HG03571 (cell line): ENCODE measurements at regions not wholly inside any gene's neighbourhood (a gene's known extent, or its start where the extent isn't known, plus 50 kb on each side); places are given as distances from the start of the nearest gene placed in this dataset.

Experiments used
- ATAC-seq: cut with Tn5 transposase; IDR thresholded peaks from one replicate; pipeline ENCODE4 v1.9.1; 2021; ENCODE audit not compliant: unreplicated experiment

- ATAC-seq, result no peak
Observed at GRCh38 chr18:67705748-67706147, 189.2 kb upstream of the DSEL start.

DNA sequence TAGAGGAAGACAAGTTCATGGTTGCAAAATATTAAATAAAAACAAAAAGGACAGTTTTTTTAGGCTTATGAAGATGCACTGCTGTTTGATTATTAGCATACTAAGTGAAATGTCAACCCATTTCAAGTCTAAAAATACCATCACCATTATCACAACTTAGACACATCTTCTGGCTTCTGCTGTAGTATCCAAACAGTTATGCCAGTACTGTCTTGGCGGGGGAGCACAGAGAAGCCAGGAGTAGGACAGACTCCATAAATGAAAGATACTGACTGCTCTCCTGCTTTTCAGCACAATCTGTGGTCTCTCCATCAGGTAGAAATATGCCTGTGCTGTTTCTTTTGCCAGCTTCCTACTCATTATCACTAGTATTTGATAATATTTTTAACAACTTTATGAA is 179.2 kb upstream of the DSEL start:
- no peak for ATAC-seq

- ATAC-seq, result no peak
Observed at GRCh38 chr18:67694787-67695186, 178.3 kb upstream of the DSEL start.

- no peak for ATAC-seq
Observed at GRCh38 chr18:67692811-67693210, 176.3 kb upstream of the DSEL start.

DNA sequence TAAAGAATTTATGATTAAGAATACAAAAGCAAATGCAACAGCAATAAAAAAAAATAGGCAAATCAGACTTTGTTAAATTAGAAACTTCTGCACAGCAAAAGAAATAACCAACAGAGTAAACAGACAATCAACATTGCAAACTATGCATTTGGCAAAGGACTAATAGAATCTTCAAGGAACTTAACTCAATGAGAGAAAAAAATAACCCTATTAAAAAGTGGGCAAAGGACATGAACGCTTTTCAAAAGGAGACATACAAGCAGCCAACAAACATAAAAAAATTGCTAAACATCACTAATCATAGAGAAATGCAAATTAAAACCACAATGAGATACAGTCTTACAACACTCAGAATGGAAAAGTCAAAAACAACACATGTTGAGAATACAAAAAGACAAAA is 166.0 kb upstream of the DSEL start:
- no peak for ATAC-seq

- ATAC-seq, result no peak
Observed at GRCh38 chr18:67677489-67677888, 161.0 kb upstream of the DSEL start.

- no peak for ATAC-seq
Observed at GRCh38 chr18:67672716-67673115, 156.2 kb upstream of the DSEL start.

DNA sequence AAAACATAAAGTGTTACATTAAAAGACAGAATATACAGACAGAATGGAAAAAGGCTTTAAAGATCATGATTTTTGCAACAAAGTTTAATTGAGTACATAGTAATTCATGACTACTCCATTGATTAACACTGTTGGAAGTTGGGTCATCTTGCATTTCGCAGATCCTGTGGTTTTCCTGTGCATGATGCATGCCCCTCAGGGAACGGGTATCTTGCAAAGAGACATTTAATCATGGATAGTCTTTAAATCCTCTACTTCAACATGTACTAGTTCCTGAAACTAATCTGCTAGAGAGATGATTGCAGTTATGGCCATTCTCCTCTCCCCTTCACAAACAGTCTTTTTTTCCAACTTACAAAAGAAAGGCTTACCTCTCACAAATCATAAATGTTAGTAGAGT is 155.6 kb upstream of the DSEL start:
- ATAC-seq, result no peak

DNA sequence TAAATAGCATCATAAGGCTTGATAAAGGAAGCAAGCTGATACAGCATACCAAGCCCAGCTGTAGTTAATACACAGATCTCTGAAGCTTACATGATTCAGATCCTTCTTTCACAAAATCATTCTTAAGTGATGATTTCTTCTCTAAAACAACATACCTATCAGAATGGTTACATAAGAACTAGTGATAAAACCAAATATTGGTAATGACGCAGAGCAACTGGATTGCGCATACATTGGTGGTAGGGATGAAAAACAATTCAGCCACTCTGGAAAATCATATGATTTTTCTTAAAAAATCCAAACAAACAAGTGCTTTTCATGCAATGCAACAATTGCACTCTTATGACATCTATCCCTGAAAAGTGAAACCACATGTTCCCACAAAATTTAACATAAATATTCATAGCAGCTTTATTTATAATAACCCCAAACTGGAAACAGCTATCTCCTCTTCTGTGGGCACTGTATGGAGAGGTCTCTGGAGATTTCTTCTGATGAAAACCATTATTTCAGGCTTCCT is 153.6 kb upstream of the DSEL start:
- no peak for ATAC-seq

GRCh38 chr18:67665266-67665665 is 148.7 kb upstream of the DSEL start:
- no peak for ATAC-seq

DNA sequence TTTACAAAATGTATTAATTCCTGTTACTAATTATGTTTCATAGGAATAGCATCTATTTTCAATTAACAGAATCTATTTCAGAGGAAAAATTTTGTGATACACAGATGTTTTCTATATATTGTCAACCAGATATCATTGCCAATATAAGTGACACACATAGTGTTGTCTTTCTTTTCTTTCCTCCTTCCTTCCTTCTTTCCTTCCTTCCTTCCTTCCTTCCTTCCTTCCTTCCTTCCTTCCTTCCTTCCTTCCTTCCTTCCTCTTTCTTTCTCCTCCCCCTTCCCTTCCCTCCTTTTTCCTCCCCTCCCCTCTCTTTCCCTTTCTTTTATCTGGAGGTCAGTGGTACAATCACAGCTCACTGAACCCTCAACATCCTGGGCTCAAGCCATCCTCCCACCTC is 146.5 kb upstream of the DSEL start:
- no peak for ATAC-seq

DNA sequence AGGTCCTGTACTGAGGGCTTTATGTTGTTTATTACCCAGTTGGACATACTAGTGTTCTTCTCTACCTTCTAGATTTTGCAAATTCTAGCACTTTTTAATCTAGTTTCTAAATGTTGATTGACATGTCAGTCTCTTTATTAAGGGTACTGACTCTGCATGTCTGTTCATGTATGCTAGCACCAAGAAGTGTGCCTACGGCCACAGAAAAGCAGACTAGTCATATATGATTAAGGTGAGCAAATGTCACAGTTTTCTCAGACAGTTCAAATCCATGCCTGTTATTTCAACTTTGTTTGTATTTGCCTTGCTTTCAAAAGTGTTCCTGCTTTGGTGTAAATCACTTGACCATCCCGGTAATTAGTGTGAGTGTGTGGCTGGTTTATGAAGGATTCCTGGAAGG is 145.0 kb upstream of the DSEL start:
- ATAC-seq, result no peak

- ATAC-seq, result no peak
Observed at GRCh38 chr18:67654101-67654500, 137.6 kb upstream of the DSEL start.

GRCh38 chr18:67652288-67652687 is 135.8 kb upstream of the DSEL start:
- no peak for ATAC-seq

- ATAC-seq, result no peak
Observed at GRCh38 chr18:67651438-67651837, 134.9 kb upstream of the DSEL start.

DNA sequence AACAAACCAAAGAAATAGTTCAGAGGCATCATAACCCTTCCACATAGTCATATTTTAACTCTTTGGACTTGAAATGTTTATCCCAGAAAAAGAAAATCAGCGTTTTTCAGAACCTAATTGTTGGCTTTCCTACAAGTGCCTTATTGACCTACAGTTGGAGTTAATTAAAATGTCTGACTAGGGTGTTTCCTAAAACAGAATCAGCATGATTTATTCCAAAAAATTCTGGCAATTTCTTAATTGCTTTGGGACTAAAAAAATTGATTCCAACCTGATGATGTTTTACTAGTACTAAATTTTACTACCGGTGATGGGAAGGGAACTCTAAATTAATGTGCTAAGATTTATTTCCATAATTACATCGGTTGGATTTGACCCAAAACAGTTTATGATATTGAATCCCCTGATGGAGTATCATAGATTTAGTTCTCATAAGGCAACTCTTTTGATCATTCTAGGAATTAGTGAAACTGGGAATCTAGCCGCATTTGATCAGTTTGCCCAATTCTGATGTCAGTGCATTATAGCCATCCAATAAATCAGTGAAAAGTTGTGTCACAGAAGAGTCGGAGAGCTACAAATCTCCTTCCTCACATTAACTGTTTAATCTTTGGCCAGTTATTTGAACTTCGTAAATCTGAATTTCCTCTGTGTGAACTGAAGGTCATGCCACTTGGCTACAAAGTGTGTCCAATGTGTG is 134.3 kb upstream of the DSEL start:
- no peak for ATAC-seq

DNA sequence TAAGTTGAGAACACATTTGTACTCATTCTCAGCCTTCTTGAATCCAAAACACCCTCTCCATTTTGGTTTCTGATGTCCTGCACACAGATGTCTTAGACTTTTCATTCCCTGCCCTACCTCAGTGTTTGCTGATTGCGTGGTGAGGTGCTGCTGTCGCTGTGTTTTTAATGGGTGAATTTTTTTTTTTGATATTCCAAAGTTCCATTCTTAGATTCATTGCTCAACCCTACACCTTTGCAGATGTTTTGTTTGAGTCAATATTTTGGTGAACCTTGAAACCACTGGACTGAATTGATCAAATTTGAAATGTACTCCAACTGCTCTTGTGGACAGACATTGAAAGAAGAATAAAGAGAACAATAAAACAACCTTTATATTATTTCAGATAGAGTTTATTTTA is 130.4 kb upstream of the DSEL start:
- ATAC-seq, result no peak

DNA sequence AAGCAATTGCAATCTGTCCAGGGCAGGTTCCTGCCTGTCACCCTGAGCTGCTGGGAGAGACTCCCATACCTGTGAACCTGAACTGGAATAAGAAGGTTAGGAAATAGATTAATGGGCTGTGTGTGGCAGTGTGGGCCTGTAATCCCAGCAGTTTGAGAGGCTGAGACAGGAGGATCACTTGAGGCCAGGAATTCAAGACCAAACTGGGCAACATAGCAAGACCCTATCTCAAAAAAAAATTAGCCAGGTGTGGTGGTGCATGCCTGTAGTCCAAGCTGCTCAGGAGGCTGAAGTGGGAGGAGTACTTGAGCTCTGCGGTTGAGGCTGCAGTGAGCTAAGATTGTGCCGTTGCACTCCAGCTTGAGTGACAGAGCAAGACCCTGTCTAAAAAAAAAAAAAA is 127.7 kb upstream of the DSEL start:
- ATAC-seq, result no peak

- ATAC-seq, result no peak
Observed at GRCh38 chr18:67639872-67640271, 123.4 kb upstream of the DSEL start.

DNA sequence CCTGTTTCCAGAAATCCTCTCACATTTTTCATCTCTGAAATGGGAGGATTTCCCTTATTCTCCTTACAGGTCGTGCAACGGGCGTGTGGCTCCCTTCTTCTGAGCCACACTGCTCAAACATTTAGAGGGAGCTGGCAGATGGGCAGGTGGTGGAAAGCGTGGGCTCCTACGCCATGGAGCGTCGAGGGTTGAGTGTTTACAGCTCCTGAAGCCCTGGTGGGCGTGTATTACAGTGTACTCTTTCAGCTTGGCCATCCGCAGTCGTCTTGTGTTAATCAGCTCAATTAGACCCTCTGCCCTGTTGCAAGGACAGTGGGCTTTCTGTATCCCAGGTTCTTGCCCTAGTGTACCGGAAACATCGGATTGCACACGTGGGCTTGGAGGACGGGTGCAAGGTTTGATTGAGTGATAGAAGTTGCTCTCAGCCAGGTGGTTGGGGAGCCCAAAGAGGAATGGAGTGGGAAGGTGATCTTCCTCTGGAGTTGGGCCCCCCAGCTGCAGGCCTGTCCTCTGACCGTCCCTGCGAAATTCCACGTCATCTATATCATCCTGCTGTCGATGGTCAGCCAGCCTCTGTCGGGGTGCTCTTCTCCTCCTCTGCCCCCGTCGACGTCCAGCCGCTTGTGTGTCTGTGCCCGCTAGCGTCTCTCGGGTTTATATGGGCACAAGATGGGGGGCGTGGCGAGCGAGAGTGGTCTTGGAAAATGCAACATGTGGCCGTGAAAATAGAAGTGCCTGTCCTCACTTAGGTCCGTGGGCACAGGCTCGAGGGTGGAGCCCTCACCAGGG is 120.3 kb upstream of the DSEL start:
- ATAC-seq, result no peak

GRCh38 chr18:67634631-67635338 is 118.3 kb upstream of the DSEL start:
- ATAC-seq, result no peak

DNA sequence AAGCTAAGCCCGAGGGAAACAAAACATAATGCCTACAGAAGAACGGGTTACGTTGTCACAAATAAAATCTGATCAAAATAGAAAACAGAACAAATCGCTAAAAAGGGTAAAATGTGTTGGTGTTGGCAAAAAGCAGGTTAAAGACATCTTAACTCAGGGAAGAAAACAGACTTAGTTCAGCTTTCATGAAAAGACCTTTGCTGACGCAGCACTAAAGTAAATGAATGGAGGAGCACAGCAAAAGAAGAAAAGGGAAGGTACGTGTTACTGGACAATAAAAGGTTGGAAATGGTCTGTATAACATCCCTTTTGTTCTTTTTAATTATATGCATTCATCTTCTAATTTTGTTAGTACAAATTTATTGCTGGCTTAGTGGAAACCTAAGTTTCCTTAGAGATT is 117.4 kb upstream of the DSEL start:
- ATAC-seq, result no peak
